LHCN-M2 (cell line): ENCODE measurements at regions not wholly inside any gene's neighbourhood (a gene's known extent, or its start where the extent isn't known, plus 50 kb on each side); places are given as distances from the start of the nearest gene placed in this dataset.
"Not testable (repeated sequence)": the region's sequence is repeated elsewhere in the genome, so short reads cannot be mapped to it uniquely, and the experiment has no call there.

Experiments
- DNase-seq: peaks from one replicate; pipeline ENCODE4 v3.0.0-alpha.2; 2012; ENCODE audit warnings: low read depth

- DNase-seq = no peak
Observed at GRCh38 chr3:72536878-72537267, 311.4 kb downstream of the SHQ1 start.

- DNase-seq = no peak
Observed at GRCh38 chr3:72536206-72536877, 311.9 kb downstream of the SHQ1 start.

- no peak for DNase-seq
Observed at GRCh38 chr3:72535772-72536171, 312.5 kb downstream of the SHQ1 start.

- no peak for DNase-seq
Observed at GRCh38 chr3:72533591-72534473, 314.4 kb downstream of the SHQ1 start.

GRCh38 chr3:72530426-72530825, 317.8 kb downstream of the SHQ1 start:
- DNase-seq = no peak

GRCh38 chr3:72529081-72529480, 319.2 kb downstream of the SHQ1 start:
- no peak for DNase-seq

DNA sequence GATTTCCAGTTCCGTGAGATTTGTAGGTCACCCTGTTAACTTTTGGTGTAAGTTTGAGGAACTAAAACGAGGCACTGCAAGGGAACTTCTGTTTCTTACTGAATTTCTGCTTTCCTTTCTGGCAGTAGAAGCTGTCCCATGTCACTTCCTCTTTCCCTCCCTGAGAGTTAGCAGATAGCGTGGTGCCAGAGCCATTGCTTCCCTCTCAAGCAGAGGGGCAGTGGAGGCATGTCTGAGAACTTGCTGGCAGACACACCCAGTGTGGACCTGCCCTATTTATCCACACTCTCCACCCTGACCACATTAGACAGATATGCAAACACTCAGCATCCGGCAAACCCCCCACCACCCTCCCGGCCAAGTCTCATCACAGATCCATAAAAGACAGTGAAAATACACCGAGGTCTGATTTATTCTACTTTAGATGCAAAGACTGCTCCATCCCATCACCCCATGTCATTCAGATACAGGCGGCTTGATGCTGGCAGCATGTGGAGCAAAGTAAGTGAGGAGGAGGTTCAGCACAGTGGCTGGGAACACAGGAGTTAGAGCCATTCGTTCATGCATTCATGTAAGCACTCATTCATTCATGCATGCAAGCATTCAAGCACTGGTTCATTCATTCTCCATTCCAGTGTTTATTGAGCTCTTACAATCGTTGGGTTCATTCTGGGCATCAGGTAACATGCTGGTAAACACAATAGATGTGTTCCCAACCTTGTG, 324.7 kb downstream of the SHQ1 start:
- DNase-seq = no peak

GRCh38 chr3:72520690-72521308, 327.4 kb downstream of the SHQ1 start:
- peak; percentile 77 for DNase-seq

GRCh38 chr3:72519946-72520604, 328.2 kb downstream of the SHQ1 start:
- no peak for DNase-seq

GRCh38 chr3:72517921-72518424, 330.3 kb downstream of the SHQ1 start:
- no peak for DNase-seq

DNA sequence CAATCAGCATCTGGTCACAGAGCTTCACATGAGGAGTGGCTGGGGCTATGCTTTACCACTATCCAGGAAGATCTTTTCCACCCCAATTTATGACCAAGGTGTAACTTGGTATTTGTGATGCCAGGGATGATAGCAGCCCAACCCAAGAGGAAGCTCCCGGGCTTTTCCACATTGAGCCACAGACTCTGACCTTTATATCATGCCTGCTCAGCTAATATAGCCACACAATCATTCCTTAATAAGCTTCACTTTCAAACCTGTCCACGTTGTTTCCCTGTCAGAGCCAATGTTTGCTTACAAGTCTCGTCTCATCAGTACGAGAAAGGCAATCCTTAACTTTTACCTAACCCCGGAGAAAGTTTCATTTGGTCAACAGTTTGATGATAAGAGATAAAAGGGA, 330.9 kb downstream of the SHQ1 start:
- no peak for DNase-seq

DNA sequence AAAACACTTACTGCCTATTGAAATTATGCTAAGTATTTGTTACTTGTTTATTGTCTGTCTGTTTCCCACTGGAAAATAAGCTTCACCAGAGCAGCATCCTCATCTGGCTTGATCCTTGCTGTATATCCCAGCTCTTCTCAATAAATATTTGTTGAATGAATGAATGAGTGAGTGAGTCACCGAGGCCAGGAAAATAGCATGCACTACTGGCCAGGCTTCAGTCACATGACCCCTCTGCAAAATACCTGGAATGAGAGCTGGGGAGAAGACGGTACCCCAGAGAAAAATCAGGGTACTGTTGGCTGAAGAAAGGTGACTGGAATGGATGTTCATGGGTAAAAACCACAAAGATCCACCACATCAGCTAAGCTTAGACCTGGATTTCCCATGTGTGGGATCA, 331.9 kb downstream of the SHQ1 start:
- DNase-seq = no peak

- DNase-seq = no peak
Observed at GRCh38 chr3:72515941-72516340, 332.3 kb downstream of the SHQ1 start.

DNA sequence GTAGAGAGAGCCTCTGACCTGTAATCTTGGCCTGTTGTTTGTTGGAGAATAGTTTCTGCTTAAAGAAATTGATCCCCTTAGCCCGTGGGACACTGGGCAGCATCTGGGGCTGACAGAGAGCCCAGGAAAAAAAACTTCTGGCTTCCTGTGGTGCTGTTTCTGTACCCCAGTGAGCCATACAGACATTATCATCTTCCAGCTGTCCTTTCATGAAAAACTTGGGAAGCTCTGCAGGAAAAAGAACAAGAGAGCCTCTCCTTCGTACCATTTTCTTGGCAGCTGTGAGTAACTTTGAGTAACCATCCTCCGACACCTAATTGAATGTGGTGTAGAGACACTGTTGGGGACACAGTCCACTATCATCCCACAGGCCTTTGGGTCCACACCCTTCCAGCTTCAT, 333.0 kb downstream of the SHQ1 start:
- no peak for DNase-seq

DNA sequence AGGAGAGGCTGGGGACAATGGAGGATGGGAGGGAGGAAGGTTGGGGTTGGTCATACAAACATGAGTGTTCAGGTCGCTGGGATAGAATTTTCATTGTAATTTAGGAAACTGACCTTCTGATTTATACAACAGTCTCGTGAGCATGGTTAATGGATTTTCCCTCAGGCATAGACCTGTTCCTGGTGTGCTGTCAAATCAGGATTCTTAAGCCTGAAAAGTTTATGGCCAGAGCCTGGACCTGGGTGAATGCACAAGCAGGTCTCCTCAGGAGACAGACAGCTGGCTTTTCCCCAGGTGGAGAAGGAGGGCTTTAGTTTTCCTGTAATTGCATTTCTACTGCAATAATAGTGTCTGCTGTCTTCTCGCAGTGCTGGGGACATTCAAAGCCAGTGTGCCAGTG, 338.0 kb downstream of the SHQ1 start:
- no peak for DNase-seq

GRCh38 chr3:72505539-72506405, 342.5 kb downstream of the SHQ1 start:
- DNase-seq = no peak

- DNase-seq = not testable (repeated sequence)
Observed at GRCh38 chr3:72497501-72497900, 350.7 kb downstream of the SHQ1 start.

- DNase-seq = no peak
Observed at GRCh38 chr3:72496051-72496670, 352.1 kb downstream of the SHQ1 start.

GRCh38 chr3:72494626-72495025, 353.6 kb downstream of the SHQ1 start:
- DNase-seq = no peak

- DNase-seq = no peak
Observed at GRCh38 chr3:72494130-72494529, 354.1 kb downstream of the SHQ1 start.
